ENCODE measurements at regions not wholly inside any gene's neighbourhood (a gene's known extent, or its start where the extent isn't known, plus 50 kb on each side); places are given as distances from the start of the nearest gene placed in this dataset.

DNA sequence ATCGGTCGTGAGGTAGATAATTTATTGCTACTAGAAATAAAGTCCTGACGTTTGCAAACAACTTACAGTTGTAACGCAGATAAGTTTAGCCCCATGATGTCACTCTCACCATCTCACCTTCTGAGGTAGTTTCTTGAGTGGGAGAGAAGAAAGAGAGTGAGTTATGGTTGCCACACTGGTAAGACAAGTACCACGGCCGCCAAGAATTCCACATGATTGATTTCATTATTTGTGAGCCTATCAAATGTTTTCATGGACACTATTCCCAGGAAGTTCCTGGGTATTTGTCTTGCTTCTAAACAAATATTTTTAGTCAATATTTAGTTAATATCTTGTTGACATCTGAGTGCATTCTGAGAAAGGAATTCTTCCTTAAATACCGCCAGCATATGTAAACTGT is 339.4 kb upstream of the KIAA1217 start:
- Histone ChIP-seq H3K9ac (ENCODE audit: insufficient read depth, low read length) (no peak overlapping the region), H3K36me3 (ENCODE audit: control insufficient read depth, insufficient read depth, low read length) (no peaks in the 10 kb centered on the region), H3K27me3 (ENCODE audit: control insufficient read depth, insufficient read depth, low read length) (no peaks in the 10 kb centered on the region), H2AFZ (ENCODE audit: low read length) (no peak overlapping the region), H3K27ac (ENCODE audit: insufficient read depth, low read length) (no peak overlapping the region), H3K4me3 (replicated peaks in 1 of 4; ENCODE audit: control extremely low read depth in 1 of 4, insufficient read depth in 1 of 4, low read depth in 3 of 4, low read length in 4 of 4) (no peak overlapping the region), H3K4me1 (ENCODE audit: control insufficient read depth, extremely low read depth, insufficient read depth, low read length) (no peaks in the 10 kb centered on the region), H3K9me3 (ENCODE audit: control insufficient read depth, insufficient read depth, low read depth, low read length) (no peaks in the 10 kb centered on the region), H4K20me1 (ENCODE audit: control insufficient read depth, extremely low read depth, insufficient read depth, low read length) (no peaks in the 10 kb centered on the region), H3K4me2 (ENCODE audit: extremely low read depth, insufficient read depth, low read length) (no peak overlapping the region), H3K79me2 (ENCODE audit: control insufficient read depth, insufficient read depth, low read length) (no peaks in the 10 kb centered on the region)
- TF ChIP-seq EZH2 (IDR thresholded peaks at IDR 0.05; ENCODE audit: low read length, missing control alignments) (no peak), CTCF (conservative IDR thresholded peaks at IDR 0.05 in 1 of 2, IDR thresholded peaks at IDR 0.05 in 1 of 2; ENCODE audit: low read depth in 1 of 2, low read length in 2 of 2) (no peak)
- DNase-seq (ENCODE audit: low read depth in 2 of 2) = no peak

- Histone ChIP-seq H3K79me2 (ENCODE audit: control insufficient read depth, insufficient read depth, low read length) (no peaks in the 10 kb centered on the region), H3K27ac (ENCODE audit: insufficient read depth, low read length) (no peak overlapping the region), H3K27me3 (ENCODE audit: control insufficient read depth, insufficient read depth, low read length) (no peaks in the 10 kb centered on the region), H2AFZ (ENCODE audit: low read length) (no peak overlapping the region), H3K9ac (ENCODE audit: insufficient read depth, low read length) (no peak overlapping the region), H3K4me3 (replicated peaks in 1 of 4; ENCODE audit: control extremely low read depth in 1 of 4, insufficient read depth in 1 of 4, low read depth in 3 of 4, low read length in 4 of 4) (no peak overlapping the region), H4K20me1 (ENCODE audit: control insufficient read depth, extremely low read depth, insufficient read depth, low read length) (no peaks in the 10 kb centered on the region), H3K4me1 (ENCODE audit: control insufficient read depth, extremely low read depth, insufficient read depth, low read length) (no peaks in the 10 kb centered on the region), H3K4me2 (ENCODE audit: extremely low read depth, insufficient read depth, low read length) (no peak overlapping the region), H3K9me3 (ENCODE audit: control insufficient read depth, insufficient read depth, low read depth, low read length) (no peaks in the 10 kb centered on the region), H3K36me3 (ENCODE audit: control insufficient read depth, insufficient read depth, low read length) (no peaks in the 10 kb centered on the region)
- no peak for TF ChIP-seq CTCF (conservative IDR thresholded peaks at IDR 0.05 in 1 of 2, IDR thresholded peaks at IDR 0.05 in 1 of 2; ENCODE audit: low read depth in 1 of 2, low read length in 2 of 2)
- no peak for TF ChIP-seq EZH2 (IDR thresholded peaks at IDR 0.05; ENCODE audit: low read length, missing control alignments)
- DNase-seq (ENCODE audit: low read depth in 2 of 2) = no peak
Observed at GRCh38 chr10:23869996-23870395, 338.9 kb upstream of the KIAA1217 start.

GRCh38 chr10:23870651-23871610 is 338.0 kb upstream of the KIAA1217 start:
- TF ChIP-seq EZH2 (IDR thresholded peaks at IDR 0.05; ENCODE audit: low read length, missing control alignments) (no peak), CTCF (conservative IDR thresholded peaks at IDR 0.05 in 1 of 2, IDR thresholded peaks at IDR 0.05 in 1 of 2; ENCODE audit: low read depth in 1 of 2, low read length in 2 of 2) (no peak)
- Histone ChIP-seq H3K27me3 (ENCODE audit: control insufficient read depth, insufficient read depth, low read length) (no peaks in the 10 kb centered on the region), H3K4me1 (ENCODE audit: control insufficient read depth, extremely low read depth, insufficient read depth, low read length) (no peaks in the 10 kb centered on the region), H3K79me2 (ENCODE audit: control insufficient read depth, insufficient read depth, low read length) (no peaks in the 10 kb centered on the region), H2AFZ (ENCODE audit: low read length) (no peak overlapping the region), H3K9me3 (ENCODE audit: control insufficient read depth, insufficient read depth, low read depth, low read length) (no peaks in the 10 kb centered on the region), H3K9ac (ENCODE audit: insufficient read depth, low read length) (no peak overlapping the region), H4K20me1 (ENCODE audit: control insufficient read depth, extremely low read depth, insufficient read depth, low read length) (no peaks in the 10 kb centered on the region), H3K4me2 (ENCODE audit: extremely low read depth, insufficient read depth, low read length) (no peak overlapping the region), H3K27ac (ENCODE audit: insufficient read depth, low read length) (no peak overlapping the region), H3K36me3 (ENCODE audit: control insufficient read depth, insufficient read depth, low read length) (no peaks in the 10 kb centered on the region), H3K4me3 (replicated peaks in 1 of 4; ENCODE audit: control extremely low read depth in 1 of 4, insufficient read depth in 1 of 4, low read depth in 3 of 4, low read length in 4 of 4) (no peak overlapping the region)
- DNase-seq (ENCODE audit: low read depth in 2 of 2) = no peak
